Endothelial cell of umbilical vein (primary cell): ENCODE measurements at regions not wholly inside any gene's neighbourhood (a gene's known extent, or its start where the extent isn't known, plus 50 kb on each side); places are given as distances from the start of the nearest gene placed in this dataset.

Experiments used
- BruUV-seq: library from RNA; stranded (reverse); fragments of 400-500 nt; replicated peaks from 2 replicates; lab custom pipeline; 2021; lab: Mats Ljungman, UMichigan
- CTCF ChIA-PET: fragments of 300-600, 350-600 bp; sonication (Branson Sonifier 250); formaldehyde crosslinking; loops from one replicate; lab custom pipeline; 2021; ENCODE audit warnings: antibody characterized with exemption, inconsistent platforms; lab: Charles Lee
- POLR2A ChIA-PET: fragments of 300-600, 350-600 bp; sonication (Branson Sonifier 250); formaldehyde crosslinking; loops from one replicate; lab custom pipeline; 2021; ENCODE audit warnings: antibody characterized with exemption, inconsistent platforms; lab: Charles Lee
- DNase-seq: peaks from one replicate; pipeline ENCODE4 v3.0.0-alpha.2; 2011; ENCODE audit warnings: low read depth, low spot score
- FAIRE-seq: peaks from 2 replicates; lab custom pipeline; 2011; peaks lifted over from hg19 to GRCh38; lab: Jason Lieb, UNC
- H2AFZ ChIP-seq: 2 replicates; pipeline ENCODE4 v1.6.0; 2012; ENCODE audit warnings: low read depth, low read length, control low read depth, inconsistent platforms
- H3K27ac ChIP-seq: 2 replicates; pipeline ENCODE4 v1.5.1; 2011; ENCODE audit warnings: low read depth, mild to moderate bottlenecking, control low read depth, low read length, moderate library complexity; ENCODE audit not compliant: insufficient read depth
- H3K27me3 ChIP-seq, 2 experiments: 2 replicates each; pipeline versions ENCODE4 v1.6.0 to v1.6.1; 2011; ENCODE audit warnings: low read length in 2 of 2, mixed read lengths in 1 of 2; ENCODE audit not compliant: control insufficient read depth in 2 of 2, insufficient read depth in 2 of 2
- H3K36me3 ChIP-seq, 2 experiments: 2 replicates in 1 of 2; 3 replicates in 1 of 2; pipeline ENCODE4 v1.5.1; 2011; ENCODE audit warnings: low read length in 2 of 2, mild to moderate bottlenecking in 1 of 2, moderate library complexity in 1 of 2; ENCODE audit not compliant: control insufficient read depth in 2 of 2, insufficient read depth in 2 of 2; ENCODE audit errors: extremely low read depth in 1 of 2
- H3K4me1 ChIP-seq: 3 replicates; pipeline ENCODE4 v1.5.1; 2011; ENCODE audit warnings: mild to moderate bottlenecking, low read length; ENCODE audit not compliant: control insufficient read depth, insufficient read depth; ENCODE audit errors: extremely low read depth
- H3K4me2 ChIP-seq: 2 replicates; pipeline ENCODE4 v1.6.1; 2011; ENCODE audit warnings: low read length, control low read depth, mixed read lengths; ENCODE audit not compliant: insufficient read depth
- H3K4me3 ChIP-seq, 3 experiments: fragments of 200-600 bp in 1 of 3; sonication (generic), shearing (Covaris generic) in 1 of 3; replicated peaks in 1 of 3; 2 replicates each; pipeline ENCODE4 v1.5.1; 2011 to 2016; ENCODE audit warnings: control low read depth in 3 of 3, low read length in 3 of 3, mild to moderate bottlenecking in 2 of 3, inconsistent platforms in 1 of 3, low read depth in 1 of 3, moderate library complexity in 1 of 3; ENCODE audit not compliant: insufficient read depth in 1 of 3
- H3K79me2 ChIP-seq: 2 replicates; pipeline ENCODE4 v1.6.0; 2012; ENCODE audit warnings: low read length, inconsistent platforms; ENCODE audit not compliant: control insufficient read depth, insufficient read depth
- H3K9ac ChIP-seq: replicated peaks from 2 replicates; pipeline ENCODE3; 2011; ENCODE audit warnings: low read length, control low read depth; ENCODE audit not compliant: insufficient read depth; ENCODE audit errors: extremely low read depth
- H3K9me1 ChIP-seq: replicated peaks from 3 replicates; pipeline ENCODE4 v1.6.0; 2011; ENCODE audit warnings: mild to moderate bottlenecking, low read length; ENCODE audit not compliant: control insufficient read depth, insufficient read depth; ENCODE audit errors: extremely low read depth
- H3K9me3 ChIP-seq: replicated peaks from 2 replicates; pipeline ENCODE4 v1.5.1; 2012; ENCODE audit warnings: low read length, inconsistent platforms; ENCODE audit not compliant: control insufficient read depth, insufficient read depth
- H4K20me1 ChIP-seq: replicated peaks from 2 replicates; pipeline ENCODE3; 2011; ENCODE audit warnings: mild to moderate bottlenecking, low read length; ENCODE audit not compliant: control insufficient read depth, insufficient read depth; ENCODE audit errors: extremely low read depth
- CTCF ChIP-seq, 2 donors: IDR thresholded peaks; 1 replicate in 1 of 2; 2 replicates in 1 of 2; pipeline ENCODE4 v1.5.1; 2011; ENCODE audit warnings: low read length in 2 of 2, mild to moderate bottlenecking in 2 of 2, moderate library complexity in 2 of 2, control low read depth in 1 of 2, inconsistent platforms in 1 of 2, low read depth in 1 of 2; ENCODE audit not compliant: insufficient read depth in 1 of 2; ENCODE audit errors: extremely low read depth in 1 of 2
- EZH2 ChIP-seq: IDR thresholded peaks from 2 replicates; pipeline ENCODE4 v1.6.1; 2012; ENCODE audit warnings: borderline replicate concordance, low read depth, mild to moderate bottlenecking, moderate library complexity, low read length, inconsistent platforms; ENCODE audit not compliant: severe bottlenecking
- FOS ChIP-seq: IDR thresholded peaks from 2 replicates; pipeline ENCODE4 v1.6.1; 2011; ENCODE audit warnings: mild to moderate bottlenecking, low read length, moderate library complexity, borderline replicate concordance; ENCODE audit not compliant: insufficient read depth
- GATA2 ChIP-seq: IDR thresholded peaks from 2 replicates; pipeline ENCODE4 v1.7.0; 2011; ENCODE audit warnings: low read depth, mild to moderate bottlenecking, moderate library complexity, mixed read lengths, low read length; ENCODE audit not compliant: insufficient read length, insufficient read depth
- JUN ChIP-seq: IDR thresholded peaks from 2 replicates; pipeline ENCODE4 v1.6.1; 2011; ENCODE audit warnings: borderline replicate concordance, low read depth; ENCODE audit not compliant: insufficient read length, insufficient read depth
- MYC ChIP-seq: IDR thresholded peaks from one replicate; pipeline ENCODE4 v1.6.1; 2011; ENCODE audit warnings: mild to moderate bottlenecking, low read depth, low read length
- POLR2A ChIP-seq: IDR thresholded peaks from 2 replicates; pipeline ENCODE4 v1.6.1; 2012; ENCODE audit warnings: low read depth, mild to moderate bottlenecking, control low read depth, low read length
- POLR2AphosphoS5 ChIP-seq: IDR thresholded peaks from 2 replicates; pipeline ENCODE4 v1.6.1; 2012; ENCODE audit warnings: low read depth, mild to moderate bottlenecking, control low read depth, low read length, moderate library complexity; ENCODE audit not compliant: insufficient read depth
- dilution Hi-C: fragments of 300-500 bp; cut with MboI; formaldehyde crosslinking; loops from one replicate; pipeline ENCODE4 v1.15.0; 2019; ENCODE audit warnings: low sequenced_read_pairs; ENCODE audit not compliant: extremely low pct_ligation_motif_present
- intact Hi-C: fragments of 100-400 bp; cut with micrococcal nuclease; formaldehyde crosslinking; loops from one replicate; pipeline ENCODE4 v1.10.0; 2022
- TF ChIP-seq, protein P1 (sequence below): IDR thresholded peaks from 2 replicates; pipeline ENCODE4 v1.6.1; 2011; ENCODE audit not compliant: insufficient read depth, insufficient read length

GRCh38 chr2:221750316-221750715, 178.2 kb upstream of the EPHA4 start:
- H3K9ac ChIP-seq = no peak overlapping the region
- no peak overlapping the region for H3K27ac ChIP-seq
- no peak overlapping the region for H3K4me2 ChIP-seq
- intact Hi-C loops = no loop called here
- no peak overlapping the region for H2AFZ ChIP-seq
- no peaks in the 10 kb centered on the region for H4K20me1 ChIP-seq
- H3K4me3 ChIP-seq = no peak overlapping the region
- no TSS peak for BruUV-seq
- no peaks in the 10 kb centered on the region for H3K27me3 ChIP-seq
- H3K9me3 ChIP-seq = no peaks in the 10 kb centered on the region
- no peaks in the 10 kb centered on the region for H3K79me2 ChIP-seq
- H3K36me3 ChIP-seq = no peaks in the 10 kb centered on the region
- H3K4me1 ChIP-seq = no peaks in the 10 kb centered on the region
- H3K9me1 ChIP-seq = no peaks in the 10 kb centered on the region
- TF ChIP-seq EZH2 (no peak), MYC (no peak), CTCF (IDR thresholded peaks at IDR 0.05; ENCODE audit: extremely low read depth in 1 of 2, insufficient read depth in 1 of 2, low read depth in 1 of 2, low read length in 2 of 2) (no peak), FOS (no peak), GATA2 (no peak), POLR2A (no peak), POLR2AphosphoS5 (no peak), JUN (no peak)
- TF ChIP-seq, protein P1, sequence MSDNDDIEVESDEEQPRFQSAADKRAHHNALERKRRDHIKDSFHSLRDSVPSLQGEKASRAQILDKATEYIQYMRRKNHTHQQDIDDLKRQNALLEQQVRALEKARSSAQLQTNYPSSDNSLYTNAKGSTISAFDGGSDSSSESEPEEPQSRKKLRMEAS = no peak
- DNase-seq (no peak), FAIRE-seq (no peak)
- dilution Hi-C loops = no loop called here
- ChIA-PET CTCF (interaction anchor here (1.1 kb wide), 1 partner anchor 10 kb away, joined by 3 read pairs; no protein-coding TSS in a partner anchor), POLR2A (no interaction called here)
